HK-2 (cell line): ENCODE measurements at regions not wholly inside any gene's neighbourhood (a gene's known extent, or its start where the extent isn't known, plus 50 kb on each side); places are given as distances from the start of the nearest gene placed in this dataset.
A peak's percentile ranks its signal among the peaks of the same experiment; 100 is the strongest.
"Not testable (repeated sequence)": the region's sequence is repeated elsewhere in the genome, so short reads cannot be mapped to it uniquely, and the experiment has no call there.

Experiments
- DNase-seq: peaks from one replicate; pipeline ENCODE4 v3.0.0-alpha.2; 2018; ENCODE audit not compliant: unreplicated experiment

DNA sequence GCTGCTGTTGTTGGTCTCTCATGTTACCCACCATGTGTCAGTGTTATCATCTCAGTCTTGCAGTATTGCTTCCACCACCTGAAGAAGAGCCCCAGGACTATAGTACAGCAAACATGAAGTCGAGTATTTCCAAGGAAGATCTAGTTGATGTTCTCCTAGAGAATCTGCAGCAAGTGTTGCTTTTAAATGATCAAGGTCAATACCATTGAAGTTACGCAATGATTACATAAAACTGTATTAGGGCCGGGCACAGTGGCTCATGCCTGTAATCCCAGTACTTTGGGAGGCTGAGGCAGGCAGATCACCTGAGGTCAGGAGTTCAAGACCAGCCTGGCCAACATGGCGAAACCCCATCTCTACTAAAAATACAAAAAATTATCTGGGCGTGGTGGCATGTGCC, 173.9 kb downstream of the TJP1 start:
- DNase-seq = not testable (repeated sequence)

- DNase-seq = no peak
Measured at GRCh38 chr15:29645841-29646240, 176.4 kb downstream of the TJP1 start.

- not testable (repeated sequence) for DNase-seq
Measured at GRCh38 chr15:29644361-29644760, 177.9 kb downstream of the TJP1 start.

DNA sequence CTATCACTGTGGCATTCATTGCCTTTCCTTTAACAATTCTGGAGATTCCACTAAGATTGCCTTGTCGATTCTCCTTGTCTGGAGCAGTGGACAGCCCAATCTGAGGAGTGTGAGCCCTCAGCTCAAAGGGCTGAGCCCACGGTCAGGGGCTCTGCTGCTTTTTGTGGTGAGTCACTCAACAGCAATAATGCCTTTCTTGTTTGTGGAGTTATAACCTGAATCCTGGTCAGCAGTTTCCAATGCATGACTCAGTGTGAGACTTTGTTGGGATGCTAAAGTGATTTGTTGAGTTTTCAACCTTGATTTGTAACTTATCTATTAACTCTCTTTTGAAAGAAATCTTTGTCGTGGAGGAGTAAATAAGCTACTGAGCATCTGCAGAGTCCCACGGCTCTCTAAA, 183.5 kb downstream of the TJP1 start:
- DNase-seq = no peak

- DNase-seq = no peak
Measured at GRCh38 chr15:29638011-29638410, 184.3 kb downstream of the TJP1 start.

DNA sequence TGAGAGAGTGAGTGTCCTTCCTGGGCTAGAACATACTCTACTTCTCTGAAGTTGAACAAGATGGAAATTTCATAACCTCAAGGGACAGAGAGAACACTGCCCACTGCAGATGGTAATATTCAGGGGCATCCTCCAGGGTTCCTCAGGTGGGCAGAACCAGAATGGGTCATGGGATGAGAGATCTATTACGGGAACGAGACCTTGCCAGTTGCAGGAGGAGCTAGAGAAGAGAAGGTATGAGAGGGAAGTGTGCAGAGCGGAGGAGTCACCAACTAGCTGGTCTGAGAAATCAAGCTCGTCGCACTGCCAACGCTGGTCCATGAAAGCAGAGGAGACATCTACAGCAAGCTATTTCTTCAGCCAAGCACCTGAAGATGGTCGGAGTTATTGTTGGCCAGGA, 184.7 kb downstream of the TJP1 start:
- DNase-seq = no peak

DNA sequence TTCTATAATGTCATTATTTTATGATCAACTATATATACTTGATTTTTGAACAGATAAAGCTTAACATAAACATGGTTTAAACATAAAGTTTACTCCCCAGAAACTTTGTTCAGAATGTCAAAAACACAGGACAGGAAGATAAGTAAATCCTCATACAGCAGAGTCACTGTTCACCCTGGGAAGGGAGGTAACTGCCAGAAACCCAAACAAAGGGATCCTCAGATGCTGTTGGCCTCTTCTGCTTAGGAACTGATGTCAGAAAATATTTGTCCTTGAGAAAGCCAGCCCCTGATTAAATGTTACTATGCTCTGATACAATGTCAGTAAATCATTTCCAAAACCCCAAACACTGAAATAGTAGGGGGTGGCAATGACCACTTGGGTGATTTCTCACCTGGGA, 185.3 kb downstream of the TJP1 start:
- no peak for DNase-seq

- DNase-seq = no peak
Measured at GRCh38 chr15:29636140-29636539, 186.1 kb downstream of the TJP1 start.

DNA sequence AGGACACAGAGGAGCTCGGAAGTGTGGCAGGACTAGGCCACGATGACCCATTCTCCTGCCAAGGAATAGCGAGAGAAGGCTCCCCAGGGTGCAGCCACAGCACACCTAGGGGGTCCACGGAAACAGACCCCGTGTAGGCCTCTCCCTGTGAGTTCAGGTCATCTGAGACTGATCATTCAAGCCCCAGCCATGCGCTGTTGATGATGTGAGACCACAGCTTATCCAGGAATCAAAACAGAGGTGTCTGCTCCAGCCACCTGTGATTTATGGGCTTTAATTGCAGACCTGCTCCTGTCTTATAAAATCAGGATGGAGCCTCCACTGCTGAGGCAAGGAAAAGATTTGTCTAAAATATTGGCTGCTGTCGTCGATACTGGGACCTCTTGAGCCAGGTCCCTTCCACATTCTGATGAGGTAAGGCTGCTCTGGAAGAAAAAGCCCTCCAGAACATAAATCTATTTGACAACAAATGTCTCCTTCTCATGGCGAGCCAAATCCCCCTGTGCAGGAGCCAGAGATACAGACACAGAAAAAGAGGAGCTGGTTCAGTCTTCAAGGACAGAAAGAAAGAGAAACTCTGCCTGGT, 186.7 kb downstream of the TJP1 start:
- DNase-seq = no peak

DNA sequence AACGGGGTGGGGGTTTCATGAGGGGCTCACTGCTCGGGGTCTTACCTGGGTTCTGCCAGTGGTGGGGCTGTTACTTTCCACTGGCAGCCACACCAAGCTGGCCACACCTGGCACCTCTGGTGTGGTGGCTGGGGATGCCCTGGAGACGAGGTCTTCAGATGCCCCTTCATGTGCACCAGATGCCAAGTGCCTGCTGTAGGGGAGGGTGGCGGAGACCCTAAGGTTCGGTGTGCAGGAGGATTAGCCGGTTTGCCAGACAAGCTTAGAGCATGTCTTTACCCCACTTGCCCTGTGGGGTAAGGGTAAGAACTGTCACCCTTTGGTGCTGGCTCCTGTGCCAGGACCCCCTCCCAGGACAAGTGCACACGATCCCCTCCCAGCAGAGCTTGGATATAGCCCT, 188.3 kb downstream of the TJP1 start:
- no peak for DNase-seq

GRCh38 chr15:29632671-29633406, 189.4 kb downstream of the TJP1 start:
- DNase-seq = no peak

- no peak for DNase-seq
Measured at GRCh38 chr15:29631076-29632070, 190.9 kb downstream of the TJP1 start.

DNA sequence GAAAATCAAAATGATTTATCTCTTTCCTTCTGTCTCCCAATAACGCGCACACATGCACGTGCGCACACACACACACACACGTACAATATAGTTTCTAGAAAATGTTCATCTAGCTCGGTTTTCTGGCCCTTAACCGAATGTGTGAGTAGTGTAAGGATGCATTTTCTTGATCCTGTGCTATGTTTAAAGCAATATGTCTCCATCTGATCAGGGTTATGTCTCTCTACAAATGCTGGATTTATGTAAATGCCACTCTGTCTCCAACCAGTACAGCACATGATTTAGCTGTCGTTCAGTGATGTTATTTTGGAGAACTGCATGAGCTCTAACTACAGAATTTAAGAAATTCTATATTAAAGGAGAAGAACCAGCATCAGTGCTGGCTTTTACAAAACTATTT, 198.0 kb downstream of the TJP1 start:
- no peak for DNase-seq

- DNase-seq = no peak
Measured at GRCh38 chr15:29623116-29623639, 199.1 kb downstream of the TJP1 start.

DNA sequence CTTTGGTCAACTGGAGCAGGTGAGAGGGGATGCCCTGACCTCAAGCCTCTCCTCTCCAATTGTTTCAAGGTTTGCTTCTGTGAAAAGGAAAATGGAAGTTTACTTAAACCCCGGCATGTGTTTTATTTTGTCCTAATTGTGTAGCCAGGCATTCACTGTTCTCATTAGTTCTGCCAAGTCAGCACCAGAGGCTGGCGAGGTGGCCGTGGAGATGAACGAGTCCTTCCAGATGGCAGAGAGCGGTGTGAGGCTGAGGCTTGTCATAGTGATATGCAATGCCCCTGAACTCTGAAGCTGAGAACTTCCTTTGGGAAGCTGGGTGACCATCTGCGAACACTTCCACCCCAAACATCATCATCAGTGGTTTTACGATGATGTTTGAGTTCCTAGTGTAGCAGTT, 199.6 kb downstream of the TJP1 start:
- DNase-seq = no peak

- no peak for DNase-seq
Measured at GRCh38 chr15:29621616-29622015, 200.7 kb downstream of the TJP1 start.

GRCh38 chr15:29618586-29618985, 203.7 kb downstream of the TJP1 start:
- no peak for DNase-seq

- DNase-seq = no peak
Measured at GRCh38 chr15:29616512-29616911, 205.8 kb downstream of the TJP1 start.

- DNase-seq = no peak
Measured at GRCh38 chr15:29615791-29616190, 206.5 kb downstream of the TJP1 start.

GRCh38 chr15:29613951-29614382, 208.3 kb downstream of the TJP1 start:
- no peak for DNase-seq

DNA sequence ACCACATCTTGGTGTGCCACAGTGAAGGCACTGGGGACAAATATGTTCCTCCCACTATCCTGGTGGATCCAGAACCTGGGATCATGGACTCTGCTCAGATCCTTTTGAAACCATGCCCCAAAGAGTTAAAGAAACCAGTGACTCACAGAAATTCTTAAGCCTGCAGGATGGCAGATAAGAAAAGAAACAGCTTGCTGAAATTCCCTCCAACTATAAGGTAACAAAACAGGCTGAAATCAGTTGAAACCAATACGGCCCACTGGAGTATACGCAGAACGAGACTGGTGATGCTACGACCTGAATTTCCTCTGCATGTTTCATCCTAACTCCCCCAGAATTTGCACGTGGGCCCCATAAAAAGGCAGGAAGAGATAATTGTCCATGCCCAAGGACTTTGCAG, 209.6 kb downstream of the TJP1 start:
- DNase-seq = no peak

DNA sequence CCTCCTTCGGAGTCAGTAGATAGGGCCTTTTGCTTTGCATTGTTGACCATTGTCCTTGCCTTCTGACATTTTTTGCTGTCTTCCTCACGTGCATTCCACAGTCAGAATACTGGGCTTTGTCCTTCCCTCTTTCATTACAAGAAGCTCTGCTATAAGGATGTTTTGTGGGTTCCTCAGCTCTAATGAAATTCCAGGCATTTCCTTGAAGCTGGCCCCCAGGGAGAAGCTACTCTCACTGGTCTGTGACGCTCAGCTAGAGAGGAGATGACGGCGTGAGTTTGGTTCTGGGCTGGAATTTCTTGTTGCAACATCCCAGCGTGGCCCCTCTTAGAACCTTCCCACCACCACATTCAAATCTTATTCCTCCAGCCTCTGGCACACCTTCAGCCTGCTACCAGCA, 210.2 kb downstream of the TJP1 start:
- peak; percentile 2 for DNase-seq
